OCI-LY3 (cell line): ENCODE measurements at regions not wholly inside any gene's neighbourhood (a gene's known extent, or its start where the extent isn't known, plus 50 kb on each side); places are given as distances from the start of the nearest gene placed in this dataset.

Experiments
- CTCF ChIP-seq: fragments of 200-600, 300-600 bp; sonication (generic); IDR thresholded peaks from 2 replicates; pipeline ENCODE4 v1.5.1; 2014; ENCODE audit warnings: antibody characterized with exemption, low read length, low read depth
- EZH2phosphoT487 ChIP-seq: fragments of 200-600 bp; shearing (Covaris generic); IDR thresholded peaks from 2 replicates; pipeline ENCODE4 v1.6.1; 2018; ENCODE audit warnings: antibody characterized with exemption, mixed run types, low read depth

- TF ChIP-seq EZH2phosphoT487: no peak
- no peak for TF ChIP-seq CTCF
Observed at GRCh38 chr3:22720596-22720995, 482.5 kb upstream of the UBE2E2 start.
